Right renal cortex interstitium (tissue), 3 donors: ENCODE measurements at regions not wholly inside any gene's neighbourhood (a gene's known extent, or its start where the extent isn't known, plus 50 kb on each side); places are given as distances from the start of the nearest gene placed in this dataset.
"Not testable (repeated sequence)": the region's sequence is repeated elsewhere in the genome, so short reads cannot be mapped to it uniquely, and the experiment has no call there.

ENCODE experiments used
- DNase-seq, 3 donors: peaks; one replicate each; pipeline ENCODE4 v3.0.0-alpha.2; 2013; ENCODE audit warnings: low read depth in 3 of 3, low spot score in 2 of 3

DNA sequence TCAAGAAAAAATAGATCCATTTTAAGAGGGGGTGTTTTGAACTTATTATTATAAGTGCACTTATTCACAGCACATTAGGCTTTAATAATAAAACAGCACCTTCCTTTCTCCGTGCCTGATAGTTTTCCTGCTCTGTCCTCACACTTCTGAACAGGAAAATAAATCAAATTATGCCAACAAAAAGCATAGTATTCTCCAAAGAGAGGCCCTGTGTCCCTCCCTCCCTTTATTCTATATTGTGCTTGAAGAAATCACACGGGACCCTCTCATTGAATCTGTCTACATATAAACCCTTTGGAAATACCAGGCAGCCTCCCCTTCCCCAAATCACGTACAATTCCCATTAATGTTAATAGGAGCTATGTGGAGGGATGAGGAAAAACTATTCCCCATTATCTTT is 462.9 kb upstream of the NRSN1 start:
- no peak for DNase-seq

DNA sequence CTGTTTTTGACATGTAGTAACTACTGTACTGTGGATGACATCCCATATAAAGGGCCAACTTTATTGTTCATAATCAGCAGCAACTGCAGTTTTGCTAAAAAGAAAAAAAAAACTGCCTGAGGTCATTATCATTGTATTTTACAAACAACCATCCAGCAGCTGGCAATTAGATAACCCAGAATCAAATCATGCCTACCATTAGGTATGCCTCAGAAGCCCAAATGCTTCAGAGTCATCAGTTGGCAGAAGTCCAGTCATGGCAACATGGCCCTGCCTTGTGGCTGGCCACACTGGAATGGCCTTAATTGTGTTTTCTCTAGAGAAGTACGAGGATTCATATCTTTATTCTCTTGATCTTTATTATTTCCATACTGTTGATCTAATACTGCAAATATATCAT is 462.4 kb upstream of the NRSN1 start:
- no peak for DNase-seq

DNA sequence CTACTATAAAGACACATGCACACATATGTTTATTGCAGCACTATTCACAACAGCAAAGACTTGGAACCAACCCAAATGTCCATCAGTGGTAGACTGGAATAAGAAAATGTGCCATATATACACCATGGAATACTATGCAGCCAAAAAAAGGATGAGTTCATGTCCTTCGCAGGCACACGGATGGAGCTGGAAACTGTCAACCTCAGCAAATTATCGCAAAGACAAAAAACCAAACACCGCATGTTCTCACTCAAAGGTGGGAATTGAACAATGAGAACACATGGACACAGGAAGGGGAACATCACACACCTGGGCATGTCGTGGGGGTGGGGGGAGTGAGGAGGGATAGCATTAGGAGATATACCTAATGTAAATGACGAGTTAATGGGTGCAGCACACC is 460.1 kb upstream of the NRSN1 start:
- not testable (repeated sequence) for DNase-seq

DNA sequence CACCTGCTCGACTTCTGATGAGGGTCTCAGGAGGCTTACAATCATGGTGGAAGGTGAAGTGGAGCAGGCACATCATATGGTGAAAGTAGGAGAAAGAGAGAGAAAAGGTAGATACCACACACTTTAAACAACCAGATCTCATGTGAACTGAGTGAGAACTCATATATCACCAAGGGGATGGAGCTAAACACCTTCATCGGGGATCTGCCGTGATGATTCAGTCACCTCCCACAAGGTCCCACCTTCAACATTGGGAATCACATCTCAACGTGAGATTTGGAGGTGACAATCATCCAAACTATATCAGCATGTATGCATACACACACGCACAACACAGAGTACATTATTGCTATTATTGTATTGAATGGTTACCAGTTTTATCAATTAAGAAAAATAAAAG is 453.3 kb upstream of the NRSN1 start:
- no peak for DNase-seq

DNA sequence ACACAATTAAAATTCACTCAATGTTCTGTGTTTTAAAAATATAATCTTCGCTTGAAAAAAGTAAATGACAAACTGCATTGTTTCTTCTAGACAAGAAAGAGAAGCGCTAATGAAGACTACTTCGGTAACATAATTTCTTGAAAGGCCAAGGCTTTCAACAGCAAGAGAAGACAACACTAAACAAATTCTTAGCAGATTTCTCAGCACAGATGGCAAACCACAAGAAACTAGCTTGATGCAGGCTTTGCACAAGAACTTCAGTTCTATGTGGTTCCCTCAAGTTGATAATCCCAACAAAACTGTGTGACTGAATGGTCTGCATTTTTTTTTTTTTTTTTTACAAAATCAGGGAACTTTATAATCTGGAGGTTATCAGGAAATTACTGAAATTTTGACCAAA is 447.4 kb upstream of the NRSN1 start:
- DNase-seq: no peak

DNA sequence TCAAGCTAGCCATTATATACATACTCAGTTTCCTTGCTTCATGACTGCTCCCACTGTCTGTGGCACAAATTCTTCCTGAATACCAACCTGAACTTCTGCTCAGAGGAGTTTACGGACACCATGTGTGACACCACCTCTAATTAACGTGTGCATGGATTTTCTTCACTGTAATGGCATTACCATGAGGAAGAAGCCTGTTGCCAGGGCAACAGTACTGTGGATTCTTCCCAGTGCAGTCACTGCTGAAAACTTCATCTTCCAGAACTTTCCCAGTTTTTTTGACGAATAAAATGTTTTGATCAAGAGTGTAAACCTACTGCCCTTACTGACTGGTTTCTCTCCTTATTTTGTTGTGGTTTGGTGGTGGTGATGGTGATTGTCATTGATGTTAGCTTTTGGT is 444.3 kb upstream of the NRSN1 start:
- DNase-seq: no peak

DNA sequence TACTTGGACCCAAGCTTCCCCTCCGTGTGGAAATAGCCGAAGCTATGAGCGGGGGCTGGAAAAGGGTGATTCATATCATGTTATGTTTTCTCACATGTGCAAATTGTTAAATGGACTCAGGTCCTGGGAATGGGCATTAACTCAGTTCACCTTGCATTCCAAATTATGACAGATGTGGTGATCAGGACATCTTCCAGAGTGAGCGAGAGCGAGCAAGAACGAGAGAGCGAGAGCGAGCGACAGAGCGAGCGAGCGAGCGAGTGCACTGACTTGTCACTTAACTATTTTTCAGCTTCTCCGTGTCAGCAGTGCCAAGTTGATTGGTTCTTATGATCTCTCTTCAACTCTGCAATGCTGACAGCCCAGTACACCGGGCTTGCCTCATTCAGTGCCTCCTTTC is 437.4 kb upstream of the NRSN1 start:
- DNase-seq: no peak

DNA sequence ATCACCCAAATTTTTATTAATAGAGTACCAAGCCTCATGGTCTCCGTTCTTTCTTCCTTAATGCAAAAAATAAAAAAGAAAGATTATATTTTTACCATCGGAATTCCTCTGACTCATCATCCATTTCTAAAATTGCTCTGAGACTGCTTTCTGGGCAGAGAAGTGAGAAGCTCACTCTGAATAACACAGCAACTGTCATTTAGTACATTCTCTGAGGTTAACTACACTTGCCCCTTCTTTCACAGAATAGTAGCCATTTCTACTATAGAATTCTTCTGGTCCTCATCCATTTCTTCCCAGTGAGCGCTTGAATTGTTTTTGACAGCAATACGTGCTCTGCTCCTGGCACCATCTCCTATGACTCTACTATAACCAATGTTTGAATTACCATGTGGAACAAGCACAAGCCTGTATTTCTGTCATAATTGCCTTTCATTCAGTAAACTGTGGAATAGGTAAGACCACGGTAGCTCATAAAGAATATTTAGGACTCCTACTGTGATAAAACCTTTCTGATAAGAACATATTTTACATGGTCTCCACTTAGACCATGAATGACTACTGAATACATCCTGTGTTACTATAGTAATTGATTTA is 435.5 kb upstream of the NRSN1 start:
- no peak for DNase-seq

DNA sequence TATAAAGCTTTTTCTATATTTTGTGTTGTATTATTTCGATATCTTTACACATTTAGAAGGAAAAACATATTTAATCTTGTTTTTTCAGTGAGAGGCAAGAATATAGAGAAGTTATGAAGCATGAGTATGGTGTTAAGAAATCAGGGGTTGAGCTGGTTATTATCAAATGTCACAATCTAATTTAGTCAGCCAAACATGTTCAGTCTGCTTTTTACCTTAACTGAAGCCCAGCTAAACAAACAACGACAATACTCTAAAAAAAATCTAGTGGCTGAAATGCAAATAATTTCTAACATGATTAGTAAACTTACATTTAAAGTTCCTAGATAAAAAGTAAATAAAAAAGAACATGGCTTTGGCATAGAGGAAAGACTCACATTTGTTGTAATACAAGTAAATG is 433.8 kb upstream of the NRSN1 start:
- DNase-seq: no peak

DNA sequence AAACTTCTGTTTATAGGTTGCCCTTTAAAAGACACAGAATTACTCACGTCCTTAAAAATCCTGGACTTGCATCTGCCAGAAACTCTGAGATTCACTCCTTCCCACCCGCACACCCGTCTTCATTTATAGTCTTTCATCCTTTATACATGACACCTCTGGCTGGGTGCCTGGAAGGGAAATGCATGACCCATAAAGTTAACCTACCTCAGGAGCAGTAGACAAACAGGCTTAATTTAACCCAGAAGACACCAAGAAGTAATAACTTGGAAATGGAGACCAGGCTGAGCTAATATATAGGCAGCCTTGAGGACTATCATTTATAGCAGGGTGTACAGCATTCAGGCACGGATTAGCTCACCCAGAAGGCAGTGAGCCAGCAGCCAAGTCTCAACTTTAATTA is 429.0 kb upstream of the NRSN1 start:
- peak in 2 of 3 donors; percentile 18 to 19 for DNase-seq

DNA sequence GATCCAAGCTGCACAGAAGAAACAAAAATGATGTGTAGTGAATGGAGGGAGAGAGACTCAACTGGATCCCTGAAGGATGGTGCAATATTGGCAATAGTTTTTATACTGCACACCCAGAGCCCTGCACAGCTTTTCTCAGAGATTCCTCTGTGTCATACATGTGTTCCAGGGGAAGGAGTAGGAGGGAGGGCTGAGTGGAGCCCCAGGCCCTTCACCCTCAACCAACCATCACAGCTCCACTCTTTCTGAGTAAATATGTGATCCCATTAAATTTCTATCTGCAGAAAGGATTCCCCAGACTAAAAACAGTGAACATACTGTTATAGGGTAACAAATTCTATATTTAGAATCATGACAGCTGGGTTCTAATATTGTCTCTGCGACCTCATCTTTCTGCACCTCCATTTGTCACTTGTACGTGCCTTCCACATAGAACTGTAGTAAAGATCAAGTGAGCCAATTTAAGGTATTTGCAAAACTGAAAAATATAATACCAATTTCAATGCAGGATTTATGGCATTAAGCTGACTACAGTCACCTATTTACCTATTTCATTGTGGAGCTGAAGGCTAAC is 421.4 kb upstream of the NRSN1 start:
- DNase-seq: no peak

DNA sequence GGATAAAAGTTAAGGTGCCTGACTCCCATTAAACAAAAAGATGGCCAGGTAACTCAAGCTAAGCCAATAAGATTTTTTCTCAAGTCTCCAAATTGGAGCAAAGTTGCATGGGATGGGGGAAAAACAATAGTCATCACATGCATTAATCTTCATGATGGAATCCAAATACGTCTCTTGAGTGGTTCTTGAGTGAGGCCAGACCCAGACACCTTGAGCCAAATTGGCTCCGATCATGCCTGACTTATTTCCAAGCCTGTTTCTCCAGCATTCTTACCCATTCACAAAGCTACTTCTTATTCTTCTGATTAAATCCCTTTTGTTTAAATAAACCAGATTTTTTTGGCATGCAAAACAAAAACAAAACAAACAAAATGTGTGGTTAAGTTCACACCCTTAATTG is 420.3 kb upstream of the NRSN1 start:
- no peak for DNase-seq

DNA sequence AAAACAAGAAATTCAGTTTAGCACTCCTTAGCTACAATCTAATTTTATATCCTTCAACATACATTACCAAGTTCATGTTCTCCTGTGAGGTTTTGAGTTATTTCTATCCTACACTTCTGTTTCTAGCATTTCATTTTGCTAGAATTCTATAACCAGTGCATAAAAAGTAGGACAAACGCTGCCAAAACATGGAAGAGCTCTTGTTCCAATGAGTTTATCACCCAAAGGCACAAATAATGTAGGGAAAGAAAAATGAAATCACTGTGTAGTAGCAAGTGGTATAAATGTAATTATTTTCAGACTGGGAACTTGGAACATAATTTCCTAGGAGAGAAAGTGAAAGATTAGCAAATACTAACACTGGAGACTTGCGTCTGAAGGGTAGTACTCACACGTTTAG is 413.3 kb upstream of the NRSN1 start:
- DNase-seq: no peak

DNA sequence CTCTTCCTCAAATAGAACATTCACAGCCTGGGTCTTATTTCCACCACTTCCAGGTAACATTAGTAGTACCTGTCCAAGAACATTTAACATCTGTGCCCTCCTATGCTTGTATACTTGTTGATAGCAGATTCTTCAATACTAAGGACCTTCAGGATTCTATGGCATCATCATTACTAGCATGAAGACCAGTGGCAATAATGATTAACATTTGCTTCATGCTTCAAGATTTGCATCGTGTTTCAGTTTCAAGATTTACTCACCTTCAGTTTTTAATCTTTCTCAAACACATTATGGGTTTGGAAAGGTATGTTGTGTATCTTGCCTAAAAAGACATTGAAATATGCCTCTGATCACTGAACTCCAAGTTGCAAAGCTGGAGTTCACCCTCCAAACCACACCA is 412.8 kb upstream of the NRSN1 start:
- DNase-seq: no peak

DNA sequence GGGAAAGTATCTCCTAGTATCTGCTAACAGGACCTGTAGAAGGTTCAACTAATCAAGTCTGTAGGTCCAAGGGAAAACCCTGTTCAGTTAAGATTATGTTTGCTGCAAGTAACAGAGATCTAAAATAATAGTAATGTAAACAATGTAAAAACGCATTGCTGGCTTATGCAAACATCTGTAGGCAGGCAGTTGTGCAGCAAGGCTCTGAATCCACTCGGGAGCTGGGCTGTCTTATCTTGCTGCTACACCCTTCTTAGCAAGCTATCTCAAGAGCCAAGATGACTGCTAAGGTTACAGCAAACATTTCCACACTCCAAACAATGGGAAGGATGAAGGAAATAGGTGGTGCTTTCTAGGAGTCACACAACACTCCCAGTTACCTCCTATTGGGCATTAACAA is 397.3 kb upstream of the NRSN1 start:
- DNase-seq: no peak

DNA sequence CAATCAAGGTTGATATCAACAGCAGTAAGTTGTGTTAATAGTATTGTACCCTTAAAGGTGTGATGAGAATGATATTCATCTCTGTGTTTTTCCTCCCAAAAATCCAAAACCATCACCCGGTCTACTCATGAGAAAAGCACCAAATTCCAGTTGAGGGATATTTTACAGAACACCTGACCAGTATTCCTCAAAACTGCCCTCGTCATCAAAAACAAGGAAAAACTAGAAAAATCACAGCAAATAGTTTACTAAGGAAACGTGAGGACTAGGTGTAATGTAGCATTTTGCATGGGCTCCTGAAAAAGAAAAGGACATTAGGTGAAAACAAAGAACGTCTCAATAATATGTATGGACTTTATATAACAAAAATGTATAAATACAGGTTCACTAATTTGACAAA is 394.4 kb upstream of the NRSN1 start:
- no peak for DNase-seq

DNA sequence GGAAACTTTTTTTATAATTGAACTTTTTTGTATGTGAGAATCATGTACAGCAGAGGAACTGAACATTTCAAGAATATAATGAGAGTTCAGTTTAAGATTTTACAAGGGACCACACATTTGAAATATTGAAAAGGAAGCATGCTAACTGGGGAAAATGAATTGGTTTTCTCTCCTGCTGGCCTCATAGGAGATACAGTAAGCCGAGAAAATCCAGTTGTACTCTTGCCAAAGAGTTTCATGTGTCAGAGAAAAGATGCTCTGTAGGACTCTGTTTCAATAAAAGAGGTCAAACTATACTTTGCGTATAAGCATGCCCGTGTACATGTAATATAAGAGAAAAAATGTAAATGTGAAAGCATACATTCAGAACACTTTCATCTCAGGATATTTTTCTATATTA is 393.5 kb upstream of the NRSN1 start:
- no peak for DNase-seq

DNA sequence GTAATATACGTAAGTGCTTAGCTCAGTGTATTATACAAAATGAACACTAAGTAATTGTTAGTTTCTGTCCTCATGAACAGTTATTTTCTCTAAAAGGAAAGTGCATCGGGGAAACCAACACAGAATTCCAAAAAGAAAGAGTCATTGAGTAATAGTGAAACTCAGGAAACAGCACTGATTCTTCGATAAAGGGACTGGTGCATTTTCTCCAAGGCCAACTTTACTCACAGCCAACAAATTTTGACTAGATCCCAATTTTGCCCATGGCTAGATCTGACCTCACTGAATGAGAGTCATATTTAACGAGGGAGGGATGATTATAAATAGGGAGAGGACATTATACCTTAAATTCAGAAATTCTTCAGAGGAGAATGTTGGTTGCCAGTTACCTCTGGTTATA is 390.9 kb upstream of the NRSN1 start:
- DNase-seq: no peak

DNA sequence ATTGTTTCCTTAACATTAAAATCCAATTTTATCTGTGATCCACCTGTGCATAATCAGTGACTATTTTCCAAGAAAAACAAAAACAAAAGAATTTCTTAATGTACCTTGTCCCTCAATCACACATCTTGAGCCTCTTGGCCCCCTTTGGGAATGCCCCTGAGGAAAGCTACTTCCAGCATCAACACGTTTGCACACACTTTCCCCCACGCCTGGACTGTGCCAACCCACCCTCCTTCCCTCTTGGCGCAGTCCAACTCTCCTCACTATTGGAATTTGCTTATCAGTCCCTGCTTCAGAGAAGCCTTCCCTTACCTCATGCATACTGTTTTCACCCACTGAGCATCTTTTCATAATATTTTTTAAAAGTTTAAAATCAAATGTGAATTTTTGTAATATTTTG is 389.4 kb upstream of the NRSN1 start:
- DNase-seq: no peak

DNA sequence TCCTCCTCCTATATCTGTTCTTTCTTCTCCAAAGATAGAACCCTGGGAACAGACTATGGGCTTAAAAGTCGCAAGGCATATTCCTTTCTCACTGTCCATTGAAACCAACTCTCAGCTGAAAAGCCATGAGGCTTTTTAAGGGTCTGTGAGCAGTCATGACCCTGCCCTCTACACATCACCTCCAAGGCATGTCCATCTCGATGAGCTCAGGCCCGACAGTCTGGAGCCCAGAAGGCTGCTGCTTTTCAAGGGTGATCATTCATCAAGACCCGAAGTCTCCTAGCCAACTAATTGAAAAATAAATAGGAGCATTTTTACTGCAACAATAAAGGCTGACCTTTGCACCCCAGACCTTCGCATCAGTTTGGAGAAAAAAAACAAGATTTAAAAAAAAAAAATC is 378.8 kb upstream of the NRSN1 start:
- DNase-seq: no peak

DNA sequence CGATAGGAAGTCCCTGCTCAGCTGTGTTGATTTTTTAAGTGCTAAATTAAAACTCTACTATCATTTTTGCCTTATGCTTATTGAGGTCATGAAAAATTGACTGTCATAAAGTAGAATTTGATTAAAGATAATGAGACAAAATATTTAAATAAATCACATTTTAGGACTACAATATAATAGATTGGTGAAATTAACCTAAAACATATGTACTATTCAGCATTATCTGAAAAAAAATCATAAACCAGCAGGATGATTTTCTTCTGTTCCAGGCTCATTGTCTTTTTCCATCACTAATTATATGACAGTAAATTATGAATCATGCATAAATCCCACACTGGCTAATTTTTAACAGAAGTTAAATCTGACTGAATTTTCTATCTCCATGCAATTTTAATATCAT is 373.6 kb upstream of the NRSN1 start:
- DNase-seq: no peak

DNA sequence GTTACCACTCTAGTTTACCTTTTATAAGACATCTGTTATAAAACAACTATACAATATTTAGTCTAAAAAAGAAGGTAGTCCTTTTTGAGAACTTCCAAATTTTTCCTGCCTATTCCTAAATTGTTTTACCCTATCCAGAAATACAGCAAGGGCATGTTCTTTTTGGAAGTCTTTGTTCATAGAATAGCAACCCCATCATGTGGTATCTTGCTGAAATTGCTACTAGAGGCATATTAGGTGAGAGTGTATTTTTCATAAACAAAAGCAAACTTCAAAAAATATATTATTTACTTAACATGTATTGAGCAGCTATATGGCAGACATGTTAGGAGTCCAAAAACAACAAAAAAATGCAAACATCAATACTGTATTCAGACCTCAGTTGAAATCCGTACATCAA is 371.8 kb upstream of the NRSN1 start:
- DNase-seq: no peak

DNA sequence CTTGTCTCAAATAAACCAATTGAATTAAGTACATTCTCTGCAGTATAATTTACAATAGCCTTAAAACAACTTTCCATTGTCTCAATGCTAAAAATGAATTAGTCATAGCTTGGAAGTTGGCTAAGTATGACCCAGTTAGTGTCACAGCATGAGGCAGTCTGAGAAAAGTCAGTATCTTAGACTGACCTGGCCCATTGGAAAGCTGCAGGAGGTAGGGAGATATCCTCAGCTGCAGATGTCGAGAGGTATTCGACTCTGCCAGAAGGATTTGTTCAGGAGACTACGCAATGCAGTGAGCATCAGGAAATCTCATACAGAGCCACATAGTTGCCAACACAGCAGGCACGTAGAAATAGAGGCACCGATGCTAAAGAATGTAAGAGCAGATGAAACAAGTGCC is 350.9 kb upstream of the NRSN1 start:
- DNase-seq: no peak
